Caki2 (cell line): ENCODE measurements at regions not wholly inside any gene's neighbourhood (a gene's known extent, or its start where the extent isn't known, plus 50 kb on each side); places are given as distances from the start of the nearest gene placed in this dataset.
A peak's percentile ranks its signal among the peaks of the same experiment; 100 is the strongest.

Experiments used
- DNase-seq: peaks from one replicate; pipeline ENCODE4 v3.0.0-alpha.2; 2015; ENCODE audit warnings: low read depth
- in situ Hi-C: cut with HindIII; loops from 2 replicates; pipeline ENCODE4 v1.10.0; 2016; ENCODE audit warnings: low sequenced_read_pairs, low pct_unique_long_range_greater_than_20kb, mixed read lengths

DNA sequence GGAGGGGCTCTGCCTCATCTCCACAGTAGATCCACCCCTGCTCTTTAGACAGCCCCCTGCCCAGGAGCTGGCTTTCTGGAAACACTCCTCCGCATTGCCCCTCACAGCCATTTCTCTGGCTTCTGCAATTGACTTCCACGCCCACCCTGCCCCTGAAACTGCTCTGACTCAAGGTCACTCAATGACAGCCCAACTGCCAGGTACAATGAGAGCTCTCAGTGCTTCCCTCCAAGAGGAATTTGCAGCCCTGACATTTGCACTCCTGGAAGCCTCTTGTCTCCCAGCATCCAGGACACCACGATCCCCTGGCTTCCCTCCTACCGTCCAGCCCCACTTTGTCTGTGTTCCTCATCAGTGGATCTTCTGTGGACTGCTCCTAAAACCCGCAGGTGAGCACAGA, 421.5 kb downstream of the SOX9 start:
- DNase-seq: no peak
- in situ Hi-C loops: loop anchor here (25.0 kb wide), 1 partner anchor 1105 kb away; no protein-coding TSS in a partner anchor

DNA sequence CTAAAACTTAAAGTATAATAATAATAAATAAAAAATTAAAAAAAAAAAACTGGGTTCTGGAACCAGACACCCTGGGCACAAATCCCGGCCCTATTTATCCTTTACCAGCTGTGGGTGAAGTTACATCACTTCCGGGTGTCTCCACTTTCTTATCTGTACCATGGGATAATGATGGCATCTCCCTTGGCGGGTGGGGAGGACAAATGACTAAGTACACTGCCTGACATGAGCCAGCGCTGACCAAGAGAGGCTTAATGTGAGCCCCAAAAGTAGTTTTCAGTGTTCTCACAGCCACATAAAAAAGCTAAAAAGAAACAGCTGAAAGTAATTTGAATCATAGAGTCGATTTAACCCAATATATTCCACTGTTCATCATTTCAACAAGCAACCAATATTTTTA, 424.9 kb downstream of the SOX9 start:
- DNase-seq: no peak
- in situ Hi-C loops: loop anchor here (25.0 kb wide), 1 partner anchor 1108 kb away; no protein-coding TSS in a partner anchor

- no peak for DNase-seq
- in situ Hi-C loops: no loop called here
Measured at GRCh38 chr17:72553051-72553755, 432.4 kb downstream of the SOX9 start.

GRCh38 chr17:72554508-72554907, 433.7 kb downstream of the SOX9 start:
- no peak for DNase-seq
- in situ Hi-C loops: no loop called here

DNA sequence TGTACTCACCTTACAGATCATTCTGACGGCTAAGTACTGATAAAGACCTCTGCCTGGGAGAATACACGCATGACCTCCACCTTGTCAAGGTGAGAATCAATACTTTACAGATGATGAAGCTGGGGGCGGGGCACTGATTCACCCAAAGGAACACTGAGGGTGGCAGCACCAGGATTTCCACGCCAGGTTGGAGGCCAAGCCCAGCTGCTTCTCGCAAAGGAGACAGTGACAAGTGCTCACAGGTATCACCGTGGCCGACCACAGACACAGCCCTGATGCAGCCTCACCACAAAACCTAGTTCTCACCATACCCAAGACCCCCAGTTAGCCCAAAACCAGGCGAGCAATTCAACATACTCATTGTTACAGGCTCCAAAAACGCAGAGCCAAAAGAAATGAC, 434.2 kb downstream of the SOX9 start:
- no peak for DNase-seq
- in situ Hi-C loops: no loop called here

DNA sequence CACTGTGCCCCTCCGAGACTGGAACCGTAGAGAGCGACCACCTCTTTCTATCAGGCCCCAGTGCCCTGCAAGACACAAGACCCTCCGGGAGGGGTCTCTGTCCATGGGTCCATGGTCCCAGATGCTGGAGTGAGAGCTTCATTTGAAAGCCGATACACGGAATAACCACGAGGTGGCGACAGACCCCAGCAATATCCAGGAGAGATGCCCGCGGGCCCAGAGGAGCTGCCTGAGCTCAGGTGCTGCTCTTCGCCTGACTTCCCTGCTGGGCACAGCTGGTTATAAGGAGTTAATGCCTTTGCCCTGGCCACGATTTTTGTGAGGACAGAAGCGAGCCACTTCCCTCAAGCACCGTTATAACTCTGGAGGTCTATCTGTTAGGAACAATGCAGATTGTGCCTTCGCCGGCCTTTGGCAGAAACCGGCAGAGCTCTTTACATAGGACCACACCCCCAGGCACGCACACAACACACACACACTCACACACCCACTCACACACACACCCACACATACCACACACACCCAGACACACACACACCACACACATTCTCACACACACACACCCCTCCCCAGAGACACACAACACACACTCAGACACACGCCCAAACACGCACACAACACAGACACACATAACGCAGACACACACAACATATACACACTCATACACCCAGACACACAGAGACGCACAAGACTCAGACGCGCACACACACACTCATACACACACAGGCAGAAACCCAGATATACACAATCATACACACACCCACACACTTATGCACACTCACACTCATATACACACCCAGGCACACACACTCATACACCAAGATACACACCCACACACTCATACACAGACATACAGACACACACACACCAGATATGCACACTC, 436.4 kb downstream of the SOX9 start:
- in situ Hi-C loops: no loop called here
- peak; percentile 65 for DNase-seq

- no peak for DNase-seq
- in situ Hi-C loops: no loop called here
Measured at GRCh38 chr17:72558971-72559476, 438.2 kb downstream of the SOX9 start.

- in situ Hi-C loops: no loop called here
- peak; percentile 48 for DNase-seq
Measured at GRCh38 chr17:72560303-72561247, 439.8 kb downstream of the SOX9 start.

DNA sequence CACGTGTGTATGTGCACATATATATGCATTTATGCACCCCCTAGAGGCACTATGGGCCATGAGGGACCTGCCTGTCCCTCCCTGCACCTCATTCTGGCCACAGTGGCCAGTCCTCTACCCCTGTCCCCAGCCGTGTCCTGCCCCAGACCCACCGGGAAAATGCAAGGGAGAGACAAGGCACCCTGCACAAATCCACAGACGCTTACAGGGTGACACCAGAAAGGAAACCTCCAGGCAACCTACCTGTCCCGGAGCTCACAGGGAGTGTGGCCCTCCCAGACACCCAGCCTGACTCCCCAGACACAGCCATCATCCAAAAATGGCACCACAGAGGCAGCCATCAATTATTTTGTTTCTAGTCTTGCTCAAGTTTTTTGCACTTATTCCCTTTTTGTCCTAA, 440.4 kb downstream of the SOX9 start:
- DNase-seq: no peak
- in situ Hi-C loops: no loop called here

- in situ Hi-C loops: no loop called here
- DNase-seq: no peak
Measured at GRCh38 chr17:72561680-72562079, 440.9 kb downstream of the SOX9 start.

DNA sequence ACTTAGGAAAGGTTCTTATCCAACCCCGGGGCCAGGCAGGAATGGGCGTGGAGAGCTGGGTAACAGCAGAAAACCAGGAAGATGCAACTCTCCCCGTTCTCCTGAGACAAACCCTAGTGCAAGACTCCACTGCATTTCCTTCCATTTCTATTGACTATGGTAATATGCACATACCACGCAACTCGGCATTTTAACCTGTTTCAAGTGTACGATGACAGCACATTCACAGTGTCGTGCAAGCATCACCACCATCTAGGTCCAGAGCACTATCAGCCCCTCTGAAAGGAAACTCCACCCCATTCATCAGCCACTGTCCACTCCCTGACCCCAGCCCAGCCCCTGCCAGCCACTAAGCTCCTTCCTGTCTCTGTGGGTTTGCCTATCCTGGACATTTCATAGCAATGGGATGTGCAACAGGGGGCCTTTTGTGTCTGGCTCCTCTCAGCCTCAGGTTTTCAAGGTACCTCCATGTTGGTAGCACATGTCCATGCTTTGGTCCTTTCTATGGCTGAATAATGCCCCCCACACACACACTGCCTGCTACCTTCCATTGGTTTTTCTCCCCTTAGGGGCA, 441.9 kb downstream of the SOX9 start:
- no peak for DNase-seq
- in situ Hi-C loops: no loop called here

- no peak for DNase-seq
- in situ Hi-C loops: no loop called here
Measured at GRCh38 chr17:72563952-72564351, 443.1 kb downstream of the SOX9 start.

DNA sequence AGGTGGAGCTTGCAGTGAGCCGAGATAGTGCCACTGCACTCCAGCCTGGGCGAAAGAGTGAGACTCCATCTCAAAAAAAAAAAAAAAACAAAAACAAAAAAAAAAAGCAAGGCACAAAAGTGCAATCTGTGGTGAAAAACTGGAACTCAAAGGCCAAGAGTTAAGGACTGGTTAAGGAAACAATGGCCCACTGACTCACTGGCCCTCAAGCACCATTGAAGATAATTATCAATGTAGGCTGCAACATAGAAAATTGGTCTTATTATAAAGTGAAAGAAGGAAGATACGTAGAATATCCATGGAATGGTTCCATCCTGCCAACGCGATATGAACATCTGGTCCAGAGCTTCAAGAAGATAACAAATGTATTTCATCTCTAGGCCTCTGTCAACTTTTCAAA, 444.2 kb downstream of the SOX9 start:
- in situ Hi-C loops: no loop called here
- no peak for DNase-seq

- in situ Hi-C loops: no loop called here
- no peak for DNase-seq
Measured at GRCh38 chr17:72565758-72566157, 444.9 kb downstream of the SOX9 start.

- no peak for DNase-seq
- in situ Hi-C loops: no loop called here
Measured at GRCh38 chr17:72566671-72567484, 446.1 kb downstream of the SOX9 start.

DNA sequence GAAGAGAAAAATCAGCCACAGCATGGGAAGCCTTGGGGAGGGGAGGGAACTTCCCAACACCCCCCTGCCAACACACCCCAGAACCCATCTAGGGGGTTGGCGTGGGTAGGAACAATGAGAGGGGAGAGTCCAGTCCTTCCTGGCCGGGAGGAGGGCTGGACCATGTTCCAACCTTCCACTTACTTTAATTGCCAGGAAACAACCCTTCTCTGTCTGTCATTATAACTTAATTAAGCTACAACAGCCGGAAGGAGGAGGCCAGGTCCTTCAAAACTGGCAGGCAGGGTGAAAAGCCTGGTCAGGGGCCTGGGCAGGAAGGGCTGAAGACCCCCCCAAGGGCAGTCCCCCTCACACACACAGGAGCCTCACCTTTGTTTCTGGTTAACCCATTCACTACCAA, 447.0 kb downstream of the SOX9 start:
- in situ Hi-C loops: no loop called here
- DNase-seq: no peak
